ENCODE measurements at regions not wholly inside any gene's neighbourhood (a gene's known extent, or its start where the extent isn't known, plus 50 kb on each side); places are given as distances from the start of the nearest gene placed in this dataset.

DNA sequence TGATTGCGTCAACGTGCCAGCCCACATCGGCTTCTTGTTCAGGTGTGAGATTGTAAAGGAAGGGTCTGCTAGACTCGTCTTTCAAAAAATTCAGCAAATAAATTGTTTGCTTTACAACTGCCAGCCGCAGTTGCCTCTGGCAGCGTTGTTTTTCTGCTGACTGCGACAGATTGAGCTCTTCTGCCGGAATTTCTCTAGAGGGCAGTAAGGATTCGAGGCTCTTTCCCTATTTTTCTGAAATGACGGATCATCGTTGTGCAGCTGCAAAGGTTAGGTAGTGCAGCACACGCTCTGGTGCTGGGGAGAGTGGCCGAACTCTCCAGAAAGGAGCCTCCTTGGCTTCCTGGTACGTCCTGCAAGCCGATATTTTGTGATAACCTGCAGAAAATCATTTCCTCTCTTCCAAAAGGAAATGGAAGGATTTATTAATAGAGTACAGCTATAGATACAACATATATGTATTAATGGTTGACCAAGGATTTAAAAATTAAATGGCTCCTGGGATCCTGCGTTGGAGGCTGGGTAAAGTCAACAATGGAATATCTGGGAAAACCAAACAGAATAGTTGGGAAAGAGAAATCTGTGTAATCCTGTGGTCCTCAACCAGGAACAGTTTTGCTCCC is 121.9 kb upstream of the ZFP64 start:
- DNase-seq (ENCODE audit: low read depth, low spot score), result peak; percentile 20
- no peaks in the 10 kb centered on the region for H3K9me3 ChIP-seq (ENCODE audit: control insufficient read depth, insufficient read depth, low read depth, low read length)
- H3K27me3 ChIP-seq (ENCODE audit: control insufficient read depth, insufficient read depth, low read length), result 0 out of 2 replicates have a peak, but pooled peaks cover 2% of the 10 kb centered on the region
- in situ Hi-C loops (cut with HindIII; ENCODE audit: low pct_unique_long_range_greater_than_20kb, low sequenced_read_pairs), result no loop called here
- no peak overlapping the region for H3K27ac ChIP-seq (ENCODE audit: low read length)
- TF ChIP-seq, protein P1, sequence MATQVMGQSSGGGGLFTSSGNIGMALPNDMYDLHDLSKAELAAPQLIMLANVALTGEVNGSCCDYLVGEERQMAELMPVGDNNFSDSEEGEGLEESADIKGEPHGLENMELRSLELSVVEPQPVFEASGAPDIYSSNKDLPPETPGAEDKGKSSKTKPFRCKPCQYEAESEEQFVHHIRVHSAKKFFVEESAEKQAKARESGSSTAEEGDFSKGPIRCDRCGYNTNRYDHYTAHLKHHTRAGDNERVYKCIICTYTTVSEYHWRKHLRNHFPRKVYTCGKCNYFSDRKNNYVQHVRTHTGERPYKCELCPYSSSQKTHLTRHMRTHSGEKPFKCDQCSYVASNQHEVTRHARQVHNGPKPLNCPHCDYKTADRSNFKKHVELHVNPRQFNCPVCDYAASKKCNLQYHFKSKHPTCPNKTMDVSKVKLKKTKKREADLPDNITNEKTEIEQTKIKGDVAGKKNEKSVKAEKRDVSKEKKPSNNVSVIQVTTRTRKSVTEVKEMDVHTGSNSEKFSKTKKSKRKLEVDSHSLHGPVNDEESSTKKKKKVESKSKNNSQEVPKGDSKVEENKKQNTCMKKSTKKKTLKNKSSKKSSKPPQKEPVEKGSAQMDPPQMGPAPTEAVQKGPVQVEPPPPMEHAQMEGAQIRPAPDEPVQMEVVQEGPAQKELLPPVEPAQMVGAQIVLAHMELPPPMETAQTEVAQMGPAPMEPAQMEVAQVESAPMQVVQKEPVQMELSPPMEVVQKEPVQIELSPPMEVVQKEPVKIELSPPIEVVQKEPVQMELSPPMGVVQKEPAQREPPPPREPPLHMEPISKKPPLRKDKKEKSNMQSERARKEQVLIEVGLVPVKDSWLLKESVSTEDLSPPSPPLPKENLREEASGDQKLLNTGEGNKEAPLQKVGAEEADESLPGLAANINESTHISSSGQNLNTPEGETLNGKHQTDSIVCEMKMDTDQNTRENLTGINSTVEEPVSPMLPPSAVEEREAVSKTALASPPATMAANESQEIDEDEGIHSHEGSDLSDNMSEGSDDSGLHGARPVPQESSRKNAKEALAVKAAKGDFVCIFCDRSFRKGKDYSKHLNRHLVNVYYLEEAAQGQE (IDR thresholded peaks at IDR 0.05; ENCODE audit: insufficient read depth in 1 of 2, low read depth in 2 of 2, low read length in 1 of 2), result no peak
- TF ChIP-seq SIN3A (IDR thresholded peaks at IDR 0.05; ENCODE audit: borderline replicate concordance, insufficient read depth, low read depth, low read length), result no peak
- no peak for TF ChIP-seq TCF7L2 (IDR thresholded peaks at IDR 0.05; ENCODE audit: low read depth, low read length)
- TF ChIP-seq, protein P2, sequence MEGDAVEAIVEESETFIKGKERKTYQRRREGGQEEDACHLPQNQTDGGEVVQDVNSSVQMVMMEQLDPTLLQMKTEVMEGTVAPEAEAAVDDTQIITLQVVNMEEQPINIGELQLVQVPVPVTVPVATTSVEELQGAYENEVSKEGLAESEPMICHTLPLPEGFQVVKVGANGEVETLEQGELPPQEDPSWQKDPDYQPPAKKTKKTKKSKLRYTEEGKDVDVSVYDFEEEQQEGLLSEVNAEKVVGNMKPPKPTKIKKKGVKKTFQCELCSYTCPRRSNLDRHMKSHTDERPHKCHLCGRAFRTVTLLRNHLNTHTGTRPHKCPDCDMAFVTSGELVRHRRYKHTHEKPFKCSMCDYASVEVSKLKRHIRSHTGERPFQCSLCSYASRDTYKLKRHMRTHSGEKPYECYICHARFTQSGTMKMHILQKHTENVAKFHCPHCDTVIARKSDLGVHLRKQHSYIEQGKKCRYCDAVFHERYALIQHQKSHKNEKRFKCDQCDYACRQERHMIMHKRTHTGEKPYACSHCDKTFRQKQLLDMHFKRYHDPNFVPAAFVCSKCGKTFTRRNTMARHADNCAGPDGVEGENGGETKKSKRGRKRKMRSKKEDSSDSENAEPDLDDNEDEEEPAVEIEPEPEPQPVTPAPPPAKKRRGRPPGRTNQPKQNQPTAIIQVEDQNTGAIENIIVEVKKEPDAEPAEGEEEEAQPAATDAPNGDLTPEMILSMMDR (IDR thresholded peaks at IDR 0.05), result peak; percentile 82
- TF ChIP-seq POLR2AphosphoS5 (IDR thresholded peaks at IDR 0.05; ENCODE audit: low read depth, low read length), result no peak
- intact Hi-C loops (cut with micrococcal nuclease; ENCODE audit: unreplicated experiment), result loop anchor here (5.0 kb wide), 2 partner anchors 904 to 1234 kb away; no protein-coding TSS in a partner anchor
- POLR2A ChIA-PET, result no interaction called here
- H3K36me3 ChIP-seq (ENCODE audit: control insufficient read depth, insufficient read depth, low read length), result no peaks in the 10 kb centered on the region
- CTCF ChIA-PET, result interaction anchor here (0.5 kb wide), 1 partner anchor 861 kb away, joined by 5 read pairs; no protein-coding TSS in a partner anchor
- no TSS peak for BruUV-seq (replicated peaks)
- peak overlapping the region in 1 of 2 experiments; percentile 33; a peak in 2 of 4 replicates for H3K4me3 ChIP-seq (ENCODE audit: low read depth in 2 of 2, low read length in 2 of 2)
- ATAC-seq, result peak; percentile 92
- H3K4me1 ChIP-seq (ENCODE audit: control insufficient read depth, insufficient read depth, low read length), result peaks cover 11% of the 10 kb centered on the region; the same call in 1 of the 2 replicates

DNA sequence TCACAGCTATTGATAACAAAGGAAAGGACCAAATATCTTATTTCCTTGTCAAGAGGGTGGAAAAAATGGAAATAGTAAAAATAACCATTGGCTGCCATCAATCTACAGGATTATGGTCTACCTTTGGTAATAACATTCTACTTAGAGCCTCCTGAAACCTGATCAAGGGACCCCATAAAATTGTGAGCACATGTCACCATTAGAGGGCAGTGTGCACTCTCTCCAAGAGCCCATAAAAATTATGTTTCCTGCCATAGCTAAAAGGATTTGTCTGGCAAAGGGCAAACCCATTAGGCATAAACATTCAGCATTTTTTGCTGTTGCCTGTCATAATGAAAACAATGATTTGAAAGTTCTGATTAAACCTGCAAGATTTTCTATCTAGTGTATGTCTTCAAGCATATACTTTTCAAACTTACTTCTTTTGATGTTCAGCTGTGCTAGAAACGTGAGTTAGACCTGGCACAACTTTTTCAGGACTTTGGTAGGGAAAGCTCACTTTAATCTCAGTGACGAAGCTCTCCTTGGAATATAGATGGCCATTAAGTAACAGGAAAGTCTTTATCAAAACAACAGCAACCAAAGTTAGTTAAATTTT is 120.7 kb upstream of the ZFP64 start:
- Histone ChIP-seq H3K4me3 (ENCODE audit: low read depth in 2 of 2, low read length in 2 of 2) (no peak overlapping the region), H3K36me3 (ENCODE audit: control insufficient read depth, insufficient read depth, low read length) (no peaks in the 10 kb centered on the region), H3K27me3 (ENCODE audit: control insufficient read depth, insufficient read depth, low read length) (peaks cover 2% of the 10 kb centered on the region; the same call in 1 of the 2 replicates), H3K4me1 (ENCODE audit: control insufficient read depth, insufficient read depth, low read length) (peaks cover 11% of the 10 kb centered on the region; the same call in 1 of the 2 replicates), H3K9me3 (ENCODE audit: control insufficient read depth, insufficient read depth, low read depth, low read length) (no peaks in the 10 kb centered on the region), H3K27ac (ENCODE audit: low read length) (no peak overlapping the region)
- ChIA-PET CTCF (interaction anchor here (0.6 to 1.4 kb wide), 6 partner anchors 16 to 1596 kb away, joined by 3 to 5 read pairs (median 4); no protein-coding TSS in a partner anchor), POLR2A (interaction anchor here (0.5 kb wide), 1 partner anchor 909 kb away, joined by 8 read pairs; no protein-coding TSS in a partner anchor)
- in situ Hi-C loops (cut with HindIII; ENCODE audit: low pct_unique_long_range_greater_than_20kb, low sequenced_read_pairs) (no loop called here), intact Hi-C loops (cut with micrococcal nuclease; ENCODE audit: unreplicated experiment) (loop anchor here (1.0 to 5.0 kb wide), 3 partner anchors 67 to 1235 kb away; no protein-coding TSS in a partner anchor)
- ATAC-seq, result peak; percentile 83
- TF ChIP-seq, protein P2 (IDR thresholded peaks at IDR 0.05), result peak; percentile 83
- no peak for TF ChIP-seq SIN3A (IDR thresholded peaks at IDR 0.05; ENCODE audit: borderline replicate concordance, insufficient read depth, low read depth, low read length)
- no TSS peak for BruUV-seq (replicated peaks)
- DNase-seq (ENCODE audit: low read depth, low spot score), result peak; percentile 45
